HepG2 (cell line): ENCODE measurements at regions not wholly inside any gene's neighbourhood (a gene's known extent, or its start where the extent isn't known, plus 50 kb on each side); places are given as distances from the start of the nearest gene placed in this dataset.

Experiments used
- ATAC-seq: fragments of 200-7000 bp; cut with Tn5 transposase; 3 replicates; pipeline ENCODE4 v1.9.1; 2020; ENCODE audit warnings: mild to moderate bottlenecking, moderate library complexity
- BruUV-seq: library from RNA; stranded (reverse); fragments of 400-500 nt; replicated peaks from 2 replicates; lab custom pipeline; 2021; lab: Mats Ljungman, UMichigan
- CTCF ChIA-PET: fragments of 300-600 bp; formaldehyde crosslinking; extraction: SDS; loops from one replicate; lab custom pipeline; 2021; ENCODE audit warnings: low total read pairs, inconsistent platforms, low intra/inter-chr PET ratio; lab: Yijun Ruan, JAX
- POLR2A ChIA-PET: fragments of 350-600 bp; sonication (Branson Sonifier 250); formaldehyde crosslinking; loops from one replicate; lab custom pipeline; 2020; ENCODE audit warnings: antibody characterized with exemption, inconsistent platforms; lab: Yijun Ruan, JAX
- DNase-seq: peaks from one replicate; pipeline ENCODE4 v3.0.0-alpha.2; 2015; ENCODE audit warnings: low spot score
- FAIRE-seq: peaks from 3 replicates; lab custom pipeline; 2011; peaks lifted over from hg19 to GRCh38; lab: Jason Lieb, UNC
- H2AFZ ChIP-seq: one replicate; pipeline ENCODE4 v1.6.1; 2011; ENCODE audit warnings: low read length, inconsistent platforms
- H3K27ac ChIP-seq: fragments of 300-600 bp; 3 replicates; pipeline ENCODE4 v1.8.0; 2011; ENCODE audit warnings: mixed run types, mild to moderate bottlenecking, mixed read lengths, low read length, inconsistent platforms; ENCODE audit not compliant: insufficient read depth; ENCODE audit errors: extremely low read length
- H3K27me3 ChIP-seq, 2 experiments: fragments of 200-600 bp in 1 of 2; 2 replicates in 1 of 2; 3 replicates in 1 of 2; pipeline versions ENCODE4 v1.6.0 to v1.8.0; 2011; ENCODE audit warnings: low read length in 2 of 2, mild to moderate bottlenecking in 2 of 2, moderate library complexity in 2 of 2, inconsistent platforms in 1 of 2; ENCODE audit not compliant: insufficient read depth in 2 of 2, control insufficient read depth in 1 of 2
- H3K36me3 ChIP-seq, 2 experiments: fragments of 200-600 bp in 1 of 2; replicated peaks in 1 of 2; 2 replicates in 1 of 2; 3 replicates in 1 of 2; pipeline versions ENCODE4 v1.5.1 to v1.8.0; 2011; ENCODE audit warnings: low read length in 2 of 2, inconsistent platforms in 1 of 2; ENCODE audit not compliant: insufficient read depth in 2 of 2, control insufficient read depth in 1 of 2
- H3K4me1 ChIP-seq: 2 replicates; pipeline ENCODE4 v1.5.1; 2012; ENCODE audit warnings: low read length, inconsistent platforms; ENCODE audit not compliant: insufficient read depth
- H3K4me2 ChIP-seq: 2 replicates; pipeline ENCODE4 v1.6.0; 2011; ENCODE audit warnings: low read depth, low read length, inconsistent platforms
- H3K4me3 ChIP-seq, 3 experiments: fragments of 200-600 bp in 1 of 3; sonication (generic), shearing (Covaris generic) in 1 of 3; replicated peaks in 1 of 3; 2 replicates each; pipeline ENCODE4 v1.5.1; 2011 to 2016; ENCODE audit warnings: low read length in 3 of 3, inconsistent platforms in 2 of 3, low read depth in 2 of 3, mild to moderate bottlenecking in 2 of 3, control low read depth in 1 of 3, mixed read lengths in 1 of 3; ENCODE audit not compliant: insufficient read depth in 1 of 3
- H3K79me2 ChIP-seq: one replicate; pipeline ENCODE4 v1.6.1; 2011; ENCODE audit warnings: low read length, inconsistent platforms; ENCODE audit not compliant: insufficient read depth
- H3K9ac ChIP-seq: 2 replicates; pipeline ENCODE4 v1.6.0; 2011; ENCODE audit warnings: mild to moderate bottlenecking, low read depth, low read length, inconsistent platforms; ENCODE audit not compliant: insufficient read depth
- H3K9me3 ChIP-seq: 2 replicates; pipeline ENCODE4 v1.5.1; 2012; ENCODE audit warnings: mild to moderate bottlenecking, low read length
- H4K20me1 ChIP-seq: 2 replicates; pipeline ENCODE4 v1.6.0; 2011; ENCODE audit warnings: inconsistent platforms, mild to moderate bottlenecking, low read length, moderate library complexity; ENCODE audit not compliant: insufficient read depth
- ISX ChIP-seq: sonication (generic); formaldehyde crosslinking; conservative IDR thresholded peaks from 2 replicates; pipeline ENCODE4 v1.5.0; 2020; ENCODE audit warnings: missing genetic modification reagents
- PHF5A ChIP-seq: IDR thresholded peaks from one replicate; pipeline ENCODE4 v1.6.1; 2018; ENCODE audit warnings: low read depth, missing genetic modification reagents; ENCODE audit not compliant: unreplicated experiment
- TARDBP ChIP-seq: sonication (generic); formaldehyde crosslinking; IDR thresholded peaks from 2 replicates; pipeline ENCODE4 v1.8.0; 2022; ENCODE audit warnings: mild to moderate bottlenecking, missing genetic modification reagents
- TOE1 ChIP-seq: sonication (generic); formaldehyde crosslinking; IDR thresholded peaks from 2 replicates; pipeline ENCODE4 v1.4.0; 2020; ENCODE audit warnings: mild to moderate bottlenecking, missing genetic modification reagents
- WGBS: methylation state at CpG from one replicate; pipeline ENCODE4 v1.1.6; 2017; ENCODE audit warnings: low lambda C conversion rate; 5-methylcytosine and 5-hydroxymethylcytosine counted together
- in situ Hi-C: cut with HindIII; loops from 2 replicates; pipeline ENCODE4 v1.10.0; 2017; ENCODE audit warnings: low pct_unique_long_range_greater_than_20kb; ENCODE audit not compliant: extremely low pct_ligation_motif_present
- intact Hi-C: fragments of 100-400 bp; cut with micrococcal nuclease; formaldehyde crosslinking; loops from one replicate; pipeline ENCODE4 v1.10.0; 2022; ENCODE audit not compliant: unreplicated experiment

GRCh38 chr5:57903458-57903857, 420.8 kb upstream of the ACTBL2 start:
- ATAC-seq (no peak), DNase-seq (no peak), FAIRE-seq (no peak)
- Histone ChIP-seq H4K20me1 (no peaks in the 10 kb centered on the region), H3K4me2 (no peak overlapping the region), H2AFZ (no peak overlapping the region), H3K36me3 (no peaks in the 10 kb centered on the region), H3K79me2 (no peaks in the 10 kb centered on the region), H3K9ac (no peak overlapping the region), H3K4me3 (no peak overlapping the region), H3K9me3 (no peaks in the 10 kb centered on the region), H3K4me1 (no peaks in the 10 kb centered on the region), H3K27ac (no peak overlapping the region), H3K27me3 (no peaks in the 10 kb centered on the region)
- POLR2A ChIA-PET: no interaction called here
- intact Hi-C loops: no loop called here
- CTCF ChIA-PET: no interaction called here
- TF ChIP-seq TOE1 (CRISPR knock-in tag) (no peak), PHF5A (CRISPR knock-in tag) (no peak), ISX (CRISPR knock-in tag) (no peak)
- in situ Hi-C loops: no loop called here
- BruUV-seq: no TSS peak

GRCh38 chr5:57902095-57902494, 419.5 kb upstream of the ACTBL2 start:
- no peak overlapping the region for H3K4me2 ChIP-seq
- H4K20me1 ChIP-seq: no peaks in the 10 kb centered on the region
- BruUV-seq: no TSS peak
- 0% methylated on average over 2 of the region's 2 CpGs for WGBS
- no peak overlapping the region for H3K27ac ChIP-seq
- no peak overlapping the region for H3K9ac ChIP-seq
- intact Hi-C loops (no loop called here), in situ Hi-C loops (no loop called here)
- CTCF ChIA-PET: no interaction called here
- FAIRE-seq (no peak), DNase-seq (no peak), ATAC-seq (no peak)
- H3K36me3 ChIP-seq: no peaks in the 10 kb centered on the region
- no peak for TF ChIP-seq TARDBP
- H3K9me3 ChIP-seq: no peaks in the 10 kb centered on the region
- no peak overlapping the region for H2AFZ ChIP-seq
- no peaks in the 10 kb centered on the region for H3K79me2 ChIP-seq
- POLR2A ChIA-PET: no interaction called here
- H3K4me3 ChIP-seq: no peak overlapping the region
- H3K4me1 ChIP-seq: no peaks in the 10 kb centered on the region
- no peaks in the 10 kb centered on the region for H3K27me3 ChIP-seq
